IMR-90 (cell line): ENCODE measurements at regions not wholly inside any gene's neighbourhood (a gene's known extent, or its start where the extent isn't known, plus 50 kb on each side); places are given as distances from the start of the nearest gene placed in this dataset.

Source experiments
- ATAC-seq: fragments of 200-7000 bp; cut with Tn5 transposase; 2 replicates; pipeline ENCODE4 v1.9.1; 2020; ENCODE audit warnings: low read depth, mild to moderate bottlenecking, moderate library complexity
- BruUV-seq: library from RNA; stranded (reverse); fragments of 400-500 nt; replicated peaks from 2 replicates; lab custom pipeline; 2021; lab: Mats Ljungman, UMichigan
- CTCF ChIA-PET: fragments of 300-600 bp; formaldehyde crosslinking; extraction: SDS; loops from one replicate; lab custom pipeline; 2021; ENCODE audit warnings: antibody characterized with exemption; lab: Yijun Ruan, JAX
- POLR2A ChIA-PET: fragments of 300-600 bp; sonication (Branson Sonifier 250); formaldehyde crosslinking; loops from one replicate; lab custom pipeline; 2022; ENCODE audit warnings: antibody characterized with exemption; ENCODE audit not compliant: unreplicated experiment; lab: Charles Lee
- DNase-seq: peaks from one replicate; pipeline ENCODE4 v3.0.0; 2013
- H2AFZ ChIP-seq: replicated peaks from 2 replicates; pipeline ENCODE3; 2013; ENCODE audit warnings: low read length, mild to moderate bottlenecking; ENCODE audit not compliant: poor library complexity
- H2AK5ac ChIP-seq: 2 replicates; pipeline ENCODE4 v1.6.1; 2013; ENCODE audit warnings: low read depth, low read length, inconsistent platforms
- H2AK9ac ChIP-seq: replicated peaks from 2 replicates; pipeline ENCODE3; 2013; ENCODE audit warnings: mild to moderate bottlenecking, low read depth, low read length, moderate library complexity; ENCODE audit not compliant: poor library complexity
- H2BK120ac ChIP-seq: 2 replicates; pipeline ENCODE4 v1.6.1; 2013; ENCODE audit warnings: low read depth, low read length, inconsistent platforms
- H2BK15ac ChIP-seq: 3 replicates; pipeline ENCODE4 v1.6.1; 2013; ENCODE audit warnings: low read depth, low read length, inconsistent platforms
- H2BK20ac ChIP-seq: 2 replicates; pipeline ENCODE4 v1.6.1; 2013; ENCODE audit warnings: low read depth, mild to moderate bottlenecking, inconsistent platforms, low read length, moderate library complexity
- H2BK5ac ChIP-seq: 2 replicates; pipeline ENCODE4 v1.6.1; 2013; ENCODE audit warnings: mild to moderate bottlenecking, low read depth, low read length, inconsistent platforms; ENCODE audit not compliant: poor library complexity, severe bottlenecking
- H3K14ac ChIP-seq: replicated peaks from 2 replicates; pipeline ENCODE4 v1.6.1; 2013; ENCODE audit warnings: low read depth, low read length, inconsistent platforms
- H3K18ac ChIP-seq: 2 replicates; pipeline ENCODE4 v1.6.1; 2013; ENCODE audit warnings: low read depth, low read length, control low read depth
- H3K23ac ChIP-seq: 2 replicates; pipeline ENCODE4 v1.6.1; 2013; ENCODE audit warnings: low read depth, low read length, inconsistent platforms
- H3K27ac ChIP-seq: 2 replicates; pipeline ENCODE4 v1.5.1; 2013; ENCODE audit warnings: mild to moderate bottlenecking, control low read depth, low read length; ENCODE audit not compliant: insufficient read depth
- H3K27me3 ChIP-seq: 2 replicates; pipeline ENCODE4 v1.6.1; 2013; ENCODE audit warnings: low read length; ENCODE audit not compliant: control insufficient read depth, insufficient read depth
- H3K36me3 ChIP-seq: 2 replicates; pipeline ENCODE4 v1.6.1; 2013; ENCODE audit warnings: low read length, mixed read lengths; ENCODE audit not compliant: control insufficient read depth, insufficient read depth
- H3K4ac ChIP-seq: 2 replicates; pipeline ENCODE4 v1.6.1; 2013; ENCODE audit warnings: low read depth, low read length, inconsistent platforms
- H3K4me1 ChIP-seq: 2 replicates; pipeline ENCODE4 v1.6.1; 2013; ENCODE audit warnings: low read length, mixed read lengths; ENCODE audit not compliant: control insufficient read depth, insufficient read depth
- H3K4me2 ChIP-seq: 2 replicates; pipeline ENCODE4 v1.6.1; 2013; ENCODE audit warnings: low read depth, mild to moderate bottlenecking, control low read depth, low read length, moderate library complexity
- H3K4me3 ChIP-seq: 2 replicates; pipeline ENCODE4 v1.5.1; 2013; ENCODE audit warnings: low read depth, mild to moderate bottlenecking, control low read depth, low read length, moderate library complexity; ENCODE audit not compliant: insufficient read depth
- H3K56ac ChIP-seq: 2 replicates; pipeline ENCODE4 v1.6.1; 2013; ENCODE audit warnings: low read length, inconsistent platforms; ENCODE audit not compliant: insufficient read depth; ENCODE audit errors: extremely low read depth
- H3K79me1 ChIP-seq, 2 experiments: 2 replicates each; pipeline ENCODE4 v1.6.1; 2013; ENCODE audit warnings: low read length in 2 of 2, inconsistent platforms in 1 of 2, low read depth in 1 of 2
- H3K9ac ChIP-seq: 2 replicates; pipeline ENCODE4 v1.6.1; 2013; ENCODE audit warnings: low read depth, low read length, control low read depth
- H3K9me1 ChIP-seq: 2 replicates; pipeline ENCODE4 v1.6.1; 2013; ENCODE audit warnings: low read length, inconsistent platforms; ENCODE audit not compliant: insufficient read depth
- H3K9me3 ChIP-seq: 2 replicates; pipeline ENCODE4 v1.6.1; 2013; ENCODE audit warnings: low read length; ENCODE audit not compliant: control insufficient read depth, insufficient read depth
- H4K20me1 ChIP-seq: 2 replicates; pipeline ENCODE4 v1.6.1; 2013; ENCODE audit warnings: low read length, inconsistent platforms; ENCODE audit not compliant: insufficient read depth
- H4K5ac ChIP-seq: 2 replicates; pipeline ENCODE4 v1.6.1; 2013; ENCODE audit warnings: mild to moderate bottlenecking, low read depth, low read length, control low read depth
- H4K8ac ChIP-seq, 2 experiments: 2 replicates each; pipeline ENCODE4 v1.6.1; 2013; ENCODE audit warnings: low read depth in 2 of 2, low read length in 2 of 2, control low read depth in 1 of 2, inconsistent platforms in 1 of 2
- H4K91ac ChIP-seq: 2 replicates; pipeline ENCODE4 v1.6.1; 2013; ENCODE audit warnings: low read depth, low read length, inconsistent platforms; ENCODE audit not compliant: insufficient read depth
- CHD1 ChIP-seq: IDR thresholded peaks from 2 replicates; pipeline ENCODE4 v1.6.1; 2012; ENCODE audit warnings: low read depth, low read length, improper control_type of control experiment
- NFE2L2 ChIP-seq: fragments of 150-350 bp; IDR thresholded peaks from 2 replicates; pipeline ENCODE4 v1.6.1; 2016; ENCODE audit warnings: low read depth, mild to moderate bottlenecking, low read length
- RCOR1 ChIP-seq: IDR thresholded peaks from 2 replicates; pipeline ENCODE4 v1.6.1; 2012; ENCODE audit warnings: mild to moderate bottlenecking, low read length, improper control_type of control experiment; ENCODE audit not compliant: insufficient replicate concordance
- RFX5 ChIP-seq: IDR thresholded peaks from 2 replicates; pipeline ENCODE4 v1.8.0; 2012; ENCODE audit warnings: low read depth, mild to moderate bottlenecking, low read length, moderate library complexity
- WGBS, 2 experiments: methylation state at CpG; one replicate each; pipeline versions ENCODE4 v1.1.5 to v1.1.7; 2013; ENCODE audit warnings: missing lambda C conversion rate in 2 of 2; ENCODE audit not compliant: insufficient read length in 1 of 2; ENCODE audit errors: extremely low coverage in 2 of 2; 5-methylcytosine and 5-hydroxymethylcytosine counted together
- dilution Hi-C: fragments of 300-500 bp; cut with HindIII; formaldehyde crosslinking; loops from one replicate; pipeline ENCODE4 v1.14.3; 2018; ENCODE audit warnings: low sequenced_read_pairs; ENCODE audit not compliant: unreplicated experiment
- in situ Hi-C: fragments of 300-500 bp; cut with MboI; formaldehyde crosslinking; loops from 3 replicates; pipeline ENCODE4 v1.14.3; 2019; ENCODE audit warnings: low sequenced_read_pairs, inconsistent platforms, mixed read lengths
- intact Hi-C: fragments of 100-400 bp; cut with micrococcal nuclease; formaldehyde crosslinking; loops from 2 replicates; pipeline ENCODE4 v1.10.0; 2022

DNA sequence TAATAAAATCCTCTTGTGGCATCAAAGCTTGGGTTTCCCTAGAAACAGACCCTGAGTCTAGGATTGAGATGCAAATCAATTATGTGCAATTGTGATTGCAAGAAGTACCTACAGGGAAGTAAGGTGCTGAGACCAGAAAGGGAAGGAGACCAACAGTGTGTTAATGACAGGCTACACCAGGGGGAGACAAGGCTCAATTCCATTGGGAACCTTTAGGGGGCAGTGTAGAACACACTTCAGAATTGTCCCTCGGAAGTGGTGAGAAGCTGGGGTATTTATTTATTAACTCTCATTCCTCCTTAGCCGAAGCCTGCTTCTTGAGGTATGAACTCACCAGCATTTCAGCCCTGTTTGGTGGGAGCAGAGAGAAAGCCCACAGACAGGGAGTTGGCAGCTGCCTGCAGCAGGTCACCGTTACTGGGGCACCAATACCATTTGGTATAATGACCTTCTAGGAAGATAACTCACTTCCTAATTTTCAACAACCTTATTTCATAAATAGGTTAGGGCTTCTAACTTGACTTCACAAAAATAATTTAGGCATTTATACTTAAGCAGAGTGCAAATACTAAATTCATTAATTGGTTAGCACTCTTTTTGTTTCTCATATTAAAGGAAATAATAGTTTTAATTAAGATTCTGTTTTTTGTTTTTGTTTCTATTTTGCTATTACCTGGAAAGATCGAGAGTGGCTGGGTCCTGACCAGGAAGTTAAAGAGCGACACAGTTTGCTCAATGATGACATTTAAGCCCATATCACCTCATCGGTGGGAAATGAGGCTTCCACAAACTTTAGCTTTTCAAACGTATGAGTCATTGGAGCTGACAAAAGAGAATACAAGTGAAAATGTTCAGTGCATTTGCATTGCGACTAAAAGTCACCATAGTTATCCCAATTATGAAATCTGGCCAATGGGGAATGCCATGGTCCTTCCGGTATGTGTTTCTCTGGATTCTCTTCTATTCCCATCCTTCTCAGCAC lies 94.8 kb downstream of the BTBD3 start (continued):
- no peak for TF ChIP-seq NFE2L2
- TF ChIP-seq RCOR1 = no peak

DNA sequence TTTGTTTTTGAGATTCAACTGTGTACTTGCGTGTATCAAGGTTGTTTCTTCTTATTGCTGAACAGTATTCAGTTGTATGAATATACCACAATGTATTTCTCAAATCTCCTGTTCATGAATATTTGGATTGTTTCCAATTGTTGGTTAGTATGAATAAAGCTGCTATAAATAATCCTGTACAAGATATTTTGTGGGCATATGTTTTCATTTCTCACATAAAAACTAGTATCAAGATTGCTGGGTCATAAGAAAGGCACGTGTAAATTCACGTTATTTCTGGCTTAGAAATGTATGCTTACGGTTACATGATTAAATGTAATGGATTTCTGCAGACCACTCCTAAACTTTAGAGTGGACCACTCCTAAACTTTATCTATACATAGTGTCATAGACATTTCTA lies 96.6 kb downstream of the BTBD3 start:
- ATAC-seq = no peak
- CTCF ChIA-PET = interaction anchor here (0.8 to 1.1 kb wide), 2 partner anchors 10 to 35 kb away, joined by 3 read pairs; no protein-coding TSS in a partner anchor
- H2AK5ac ChIP-seq = no peak overlapping the region

More for the DNA sequence above, 96.6 kb downstream of the BTBD3 start:
- Histone ChIP-seq H4K91ac (no peak overlapping the region), H3K9me3 (no peaks in the 10 kb centered on the region), H3K9ac (no peak overlapping the region), H3K56ac (no peak overlapping the region), H3K27me3 (no peaks in the 10 kb centered on the region; the same call in 1 of the 2 replicates), H3K23ac (no peak overlapping the region), H3K4ac (no peak overlapping the region), H2BK5ac (no peak overlapping the region), H4K5ac (no peak overlapping the region), H2BK20ac (no peak overlapping the region), H3K4me2 (no peak overlapping the region), H3K4me3 (no peak overlapping the region), H4K20me1 (no peaks in the 10 kb centered on the region), H3K4me1 (no peaks in the 10 kb centered on the region), H2BK15ac (no peak overlapping the region), H3K9me1 (no peaks in the 10 kb centered on the region), H3K79me1 (no peaks in the 10 kb centered on the region), H2AFZ (no peak overlapping the region), H3K36me3 (no peaks in the 10 kb centered on the region), H3K14ac (no peak overlapping the region), H2BK120ac (no peak overlapping the region), H3K18ac (no peak overlapping the region), H4K8ac (no peak overlapping the region), H2AK9ac (no peak overlapping the region), H3K27ac (no peak overlapping the region)
- POLR2A ChIA-PET = no interaction called here
- in situ Hi-C loops = no loop called here
- no peak for DNase-seq
- WGBS, 2 experiments = no CpG with 5 or more reads among the region's 4 CpGs
- dilution Hi-C loops = no loop called here
- TF ChIP-seq CHD1 (no peak), RFX5 (no peak)
- intact Hi-C loops = loop anchor here (5.0 kb wide), 1 partner anchor 337 kb away; no protein-coding TSS in a partner anchor
- BruUV-seq = no TSS peak
